ENCODE measurements at regions not wholly inside any gene's neighbourhood (a gene's known extent, or its start where the extent isn't known, plus 50 kb on each side); places are given as distances from the start of the nearest gene placed in this dataset.

GRCh38 chr20:50342638-50343102 lies 152.0 kb downstream of the CEBPB start:
- H3K36me3 ChIP-seq (ENCODE audit: insufficient read depth, insufficient read length, low read length), result no peaks in the 10 kb centered on the region
- H3K4me1 ChIP-seq (ENCODE audit: insufficient read depth, insufficient read length), result peaks cover 19% of the 10 kb centered on the region
- TF ChIP-seq SUZ12 (IDR thresholded peaks at IDR 0.05; ENCODE audit: extremely low read depth, insufficient read depth, insufficient read length) (no peak), YY1 (IDR thresholded peaks at IDR 0.05; ENCODE audit: insufficient read depth, insufficient read length) (no peak), ZNF274 (IDR thresholded peaks at IDR 0.05; ENCODE audit: low read depth, low read length) (no peak)
- no peak overlapping the region for H3K4me3 ChIP-seq (ENCODE audit: insufficient read length, low read depth)
- no peak overlapping the region for H3K9ac ChIP-seq (ENCODE audit: insufficient read length, low read depth)
- no peaks in the 10 kb centered on the region for H3K9me3 ChIP-seq (ENCODE audit: insufficient read depth, low read length)
- no peak for DNase-seq (ENCODE audit: low read depth, low spot score)
- H3K27me3 ChIP-seq (ENCODE audit: insufficient read depth, insufficient read length), result no peaks in the 10 kb centered on the region

- TF ChIP-seq ZNF274 (IDR thresholded peaks at IDR 0.05; ENCODE audit: low read depth, low read length), result no peak
- TF ChIP-seq SUZ12 (IDR thresholded peaks at IDR 0.05; ENCODE audit: extremely low read depth, insufficient read depth, insufficient read length), result no peak
- no peak for TF ChIP-seq YY1 (IDR thresholded peaks at IDR 0.05; ENCODE audit: insufficient read depth, insufficient read length)
- Histone ChIP-seq H3K9ac (ENCODE audit: insufficient read length, low read depth) (no peak overlapping the region), H3K4me1 (ENCODE audit: insufficient read depth, insufficient read length) (peaks cover 15% of the 10 kb centered on the region), H3K27me3 (ENCODE audit: insufficient read depth, insufficient read length) (no peaks in the 10 kb centered on the region), H3K9me3 (ENCODE audit: insufficient read depth, low read length) (no peaks in the 10 kb centered on the region), H3K4me3 (ENCODE audit: insufficient read length, low read depth) (no peak overlapping the region), H3K36me3 (ENCODE audit: insufficient read depth, insufficient read length, low read length) (no peaks in the 10 kb centered on the region)
- no peak for DNase-seq (ENCODE audit: low read depth, low spot score)
Measured at GRCh38 chr20:50343125-50343489, 152.5 kb downstream of the CEBPB start.

- peak overlapping the region; percentile 33 for H3K9ac ChIP-seq (ENCODE audit: insufficient read length, low read depth)
- no peak for DNase-seq (ENCODE audit: low read depth, low spot score)
- peaks cover 10% of the 10 kb centered on the region for H3K4me1 ChIP-seq (ENCODE audit: insufficient read depth, insufficient read length)
- H3K4me3 ChIP-seq (ENCODE audit: insufficient read length, low read depth), result no peak overlapping the region
- H3K9me3 ChIP-seq (ENCODE audit: insufficient read depth, low read length), result no peaks in the 10 kb centered on the region
- no peaks in the 10 kb centered on the region for H3K36me3 ChIP-seq (ENCODE audit: insufficient read depth, insufficient read length, low read length)
- TF ChIP-seq SUZ12 (IDR thresholded peaks at IDR 0.05; ENCODE audit: extremely low read depth, insufficient read depth, insufficient read length) (no peak), YY1 (IDR thresholded peaks at IDR 0.05; ENCODE audit: insufficient read depth, insufficient read length) (no peak), ZNF274 (IDR thresholded peaks at IDR 0.05; ENCODE audit: low read depth, low read length) (no peak)
- no peaks in the 10 kb centered on the region for H3K27me3 ChIP-seq (ENCODE audit: insufficient read depth, insufficient read length)
Measured at GRCh38 chr20:50343490-50344179, 153.0 kb downstream of the CEBPB start.

GRCh38 chr20:50344232-50345071 lies 153.8 kb downstream of the CEBPB start:
- H3K9me3 ChIP-seq (ENCODE audit: insufficient read depth, low read length), result no peaks in the 10 kb centered on the region
- no peak for DNase-seq (ENCODE audit: low read depth, low spot score)
- peaks cover 9% of the 10 kb centered on the region for H3K4me1 ChIP-seq (ENCODE audit: insufficient read depth, insufficient read length)
- no peak for TF ChIP-seq ZNF274 (IDR thresholded peaks at IDR 0.05; ENCODE audit: low read depth, low read length)
- no peak for TF ChIP-seq YY1 (IDR thresholded peaks at IDR 0.05; ENCODE audit: insufficient read depth, insufficient read length)
- no peak for TF ChIP-seq SUZ12 (IDR thresholded peaks at IDR 0.05; ENCODE audit: extremely low read depth, insufficient read depth, insufficient read length)
- H3K36me3 ChIP-seq (ENCODE audit: insufficient read depth, insufficient read length, low read length), result no peaks in the 10 kb centered on the region
- no peak overlapping the region for H3K9ac ChIP-seq (ENCODE audit: insufficient read length, low read depth)
- H3K27me3 ChIP-seq (ENCODE audit: insufficient read depth, insufficient read length), result no peaks in the 10 kb centered on the region
- no peak overlapping the region for H3K4me3 ChIP-seq (ENCODE audit: insufficient read length, low read depth)

- H3K4me1 ChIP-seq (ENCODE audit: insufficient read depth, insufficient read length), result peaks cover 4% of the 10 kb centered on the region
- H3K9ac ChIP-seq (ENCODE audit: insufficient read length, low read depth), result no peak overlapping the region
Measured at GRCh38 chr20:50345712-50346373, 155.2 kb downstream of the CEBPB start.

GRCh38 chr20:50346374-50347283 lies 156.0 kb downstream of the CEBPB start:
- H3K27me3 ChIP-seq (ENCODE audit: insufficient read depth, insufficient read length), result no peaks in the 10 kb centered on the region
- H3K4me3 ChIP-seq (ENCODE audit: insufficient read length, low read depth), result no peak overlapping the region
- DNase-seq (ENCODE audit: low read depth, low spot score), result no peak
- H3K36me3 ChIP-seq (ENCODE audit: insufficient read depth, insufficient read length, low read length), result no peaks in the 10 kb centered on the region
- TF ChIP-seq YY1 (IDR thresholded peaks at IDR 0.05; ENCODE audit: insufficient read depth, insufficient read length), result no peak
- TF ChIP-seq SUZ12 (IDR thresholded peaks at IDR 0.05; ENCODE audit: extremely low read depth, insufficient read depth, insufficient read length), result no peak
- no peak for TF ChIP-seq ZNF274 (IDR thresholded peaks at IDR 0.05; ENCODE audit: low read depth, low read length)
- peaks cover 4% of the 10 kb centered on the region for H3K4me1 ChIP-seq (ENCODE audit: insufficient read depth, insufficient read length)
- H3K9me3 ChIP-seq (ENCODE audit: insufficient read depth, low read length), result no peaks in the 10 kb centered on the region
- no peak overlapping the region for H3K9ac ChIP-seq (ENCODE audit: insufficient read length, low read depth)

More at GRCh38 chr20:50345712-50346373, 155.2 kb downstream of the CEBPB start:
- no peaks in the 10 kb centered on the region for H3K27me3 ChIP-seq (ENCODE audit: insufficient read depth, insufficient read length)
- TF ChIP-seq SUZ12 (IDR thresholded peaks at IDR 0.05; ENCODE audit: extremely low read depth, insufficient read depth, insufficient read length), result no peak
- TF ChIP-seq ZNF274 (IDR thresholded peaks at IDR 0.05; ENCODE audit: low read depth, low read length), result no peak
- TF ChIP-seq YY1 (IDR thresholded peaks at IDR 0.05; ENCODE audit: insufficient read depth, insufficient read length), result no peak
- no peak overlapping the region for H3K4me3 ChIP-seq (ENCODE audit: insufficient read length, low read depth)
- no peak for DNase-seq (ENCODE audit: low read depth, low spot score)
- H3K9me3 ChIP-seq (ENCODE audit: insufficient read depth, low read length), result no peaks in the 10 kb centered on the region
- H3K36me3 ChIP-seq (ENCODE audit: insufficient read depth, insufficient read length, low read length), result no peaks in the 10 kb centered on the region

Data from NT2/D1 (cell line).